Trophoblast cell (in vitro differentiated cells and primary cell): ENCODE measurements at regions not wholly inside any gene's neighbourhood (a gene's known extent, or its start where the extent isn't known, plus 50 kb on each side); places are given as distances from the start of the nearest gene placed in this dataset.
"Not testable (repeated sequence)": the region's sequence is repeated elsewhere in the genome, so short reads cannot be mapped to it uniquely, and the experiment has no call there.

Experiments
- DNase-seq, 2 donors: peaks; one replicate each; pipeline ENCODE4 v3.0.0-alpha.2; 2016
- H2AFZ ChIP-seq: 2 replicates; pipeline ENCODE4 v1.6.1; 2013; ENCODE audit warnings: low read length, moderate library complexity, mild to moderate bottlenecking; ENCODE audit not compliant: insufficient read depth, poor library complexity
- H2AK5ac ChIP-seq: 2 replicates; pipeline ENCODE4 v1.6.1; 2013; ENCODE audit warnings: mild to moderate bottlenecking, low read length
- H2BK120ac ChIP-seq: 2 replicates; pipeline ENCODE4 v1.6.1; 2013; ENCODE audit warnings: low read length, mild to moderate bottlenecking, moderate library complexity; ENCODE audit not compliant: insufficient read depth, poor library complexity
- H2BK12ac ChIP-seq: 2 replicates; pipeline ENCODE4 v1.6.1; 2013; ENCODE audit warnings: mild to moderate bottlenecking, low read length, moderate library complexity
- H2BK5ac ChIP-seq: 2 replicates; pipeline ENCODE4 v1.6.1; 2013; ENCODE audit warnings: low read length, low read depth, moderate library complexity, mild to moderate bottlenecking; ENCODE audit not compliant: poor library complexity
- H3K14ac ChIP-seq: 2 replicates; pipeline ENCODE4 v1.6.1; 2013; ENCODE audit warnings: mild to moderate bottlenecking, low read length
- H3K18ac ChIP-seq: 2 replicates; pipeline ENCODE4 v1.6.1; 2013; ENCODE audit warnings: mild to moderate bottlenecking, low read length
- H3K23ac ChIP-seq: 2 replicates; pipeline ENCODE4 v1.6.1; 2013; ENCODE audit warnings: low read length
- H3K27ac ChIP-seq: 2 replicates; pipeline ENCODE4 v1.5.1; 2013; ENCODE audit warnings: low read depth, mild to moderate bottlenecking, inconsistent platforms, low read length, moderate library complexity
- H3K27me3 ChIP-seq: 2 replicates; pipeline ENCODE4 v1.6.1; 2013; ENCODE audit warnings: inconsistent platforms, mild to moderate bottlenecking, low read length, moderate library complexity; ENCODE audit not compliant: insufficient read depth
- H3K36me3 ChIP-seq, 2 experiments: 1 replicate in 1 of 2; 2 replicates in 1 of 2; pipeline ENCODE4 v1.6.1; 2013; ENCODE audit warnings: low read length in 2 of 2, mild to moderate bottlenecking in 2 of 2, moderate library complexity in 1 of 2; ENCODE audit not compliant: insufficient read depth in 2 of 2, control insufficient read depth in 1 of 2
- H3K4ac ChIP-seq: 2 replicates; pipeline ENCODE4 v1.6.1; 2013; ENCODE audit warnings: low read depth, mild to moderate bottlenecking, low read length, moderate library complexity
- H3K4me1 ChIP-seq, 2 experiments: 1 replicate in 1 of 2; 2 replicates in 1 of 2; pipeline ENCODE4 v1.6.1; 2013; ENCODE audit warnings: low read length in 2 of 2, mild to moderate bottlenecking in 2 of 2, moderate library complexity in 1 of 2; ENCODE audit not compliant: insufficient read depth in 2 of 2, control insufficient read depth in 1 of 2
- H3K4me2 ChIP-seq: 2 replicates; pipeline ENCODE4 v1.6.1; 2013; ENCODE audit warnings: inconsistent platforms, mild to moderate bottlenecking, low read length, moderate library complexity
- H3K4me3 ChIP-seq: 2 replicates; pipeline ENCODE4 v1.5.1; 2013; ENCODE audit warnings: mild to moderate bottlenecking, low read depth, low read length, inconsistent platforms
- H3K79me1 ChIP-seq: one replicate; pipeline ENCODE4 v1.6.1; 2013; ENCODE audit warnings: low read length
- H3K79me2 ChIP-seq: 2 replicates; pipeline ENCODE4 v1.6.1; 2013; ENCODE audit warnings: low read length, mild to moderate bottlenecking; ENCODE audit not compliant: control insufficient read depth, insufficient read depth, poor library complexity
- H3K9ac ChIP-seq: 2 replicates; pipeline ENCODE4 v1.6.1; 2013; ENCODE audit warnings: mild to moderate bottlenecking, low read length
- H3K9me3 ChIP-seq: 2 replicates; pipeline ENCODE4 v1.6.1; 2013; ENCODE audit warnings: low read depth, mild to moderate bottlenecking, control low read depth, inconsistent platforms, low read length; ENCODE audit not compliant: insufficient read depth
- H4K12ac ChIP-seq: 2 replicates; pipeline ENCODE4 v1.6.1; 2013; ENCODE audit warnings: low read depth, mild to moderate bottlenecking, low read length, moderate library complexity
- H4K8ac ChIP-seq: 2 replicates; pipeline ENCODE4 v1.6.1; 2013; ENCODE audit warnings: low read depth, mild to moderate bottlenecking, low read length, moderate library complexity
- H4K91ac ChIP-seq: one replicate; pipeline ENCODE4 v1.6.1; 2013; ENCODE audit warnings: low read depth, mild to moderate bottlenecking, low read length, moderate library complexity
- WGBS: extraction: QIAGEN DNeasy Blood & Tissue Kit; methylation state at CpG from one replicate; pipeline ENCODE4 v1.1.7; 2013; ENCODE audit warnings: missing lambda C conversion rate; ENCODE audit not compliant: insufficient read length, insufficient coverage; ENCODE audit errors: extremely low coverage; 5-methylcytosine and 5-hydroxymethylcytosine counted together

DNA sequence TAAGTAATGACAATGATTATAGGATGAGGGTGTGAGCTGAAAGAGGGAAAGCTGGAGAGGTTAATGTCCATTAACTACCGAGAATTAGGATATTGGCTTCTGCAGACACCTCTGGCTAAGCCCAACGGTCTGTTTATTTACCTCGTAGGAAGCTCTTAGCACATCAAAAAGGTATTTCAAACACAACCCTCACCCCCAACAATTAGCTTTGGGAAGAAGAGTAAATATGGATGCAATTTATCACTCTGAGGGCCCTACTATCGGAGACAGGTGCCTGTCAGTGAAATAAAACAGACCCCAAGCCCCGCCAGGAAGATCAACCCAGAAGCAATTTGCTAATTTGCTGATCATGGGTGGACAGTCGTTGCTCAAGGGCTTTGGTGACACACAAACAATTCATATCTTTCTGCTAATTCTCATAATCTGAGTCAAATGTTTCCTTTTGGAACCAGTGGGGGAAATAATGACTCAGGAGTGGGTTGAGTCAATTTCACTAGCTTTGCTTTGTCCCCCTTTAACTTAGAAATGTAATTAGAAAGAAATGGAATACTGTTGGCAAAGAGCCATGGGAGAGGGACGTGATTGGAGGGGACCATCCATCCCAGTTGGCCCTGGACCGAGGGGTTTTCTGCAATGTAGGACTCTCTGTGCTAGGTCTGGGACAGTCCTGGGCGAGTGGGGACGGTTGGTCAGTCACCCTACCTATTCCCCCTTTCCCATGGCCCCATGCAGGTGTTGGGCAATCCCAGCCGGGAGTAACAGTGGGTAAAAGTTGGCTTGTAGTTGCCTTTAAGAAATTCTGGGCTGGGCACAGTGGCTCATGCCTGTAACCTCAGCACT is 99.1 kb upstream of the MED13L start:
- H3K4ac ChIP-seq = no peak overlapping the region
- H4K91ac ChIP-seq = no peak overlapping the region
- peaks cover 10% of the 10 kb centered on the region for H3K79me1 ChIP-seq
- no peak overlapping the region for H2BK5ac ChIP-seq
- no peak overlapping the region for H2BK120ac ChIP-seq
- H3K9ac ChIP-seq = no peak overlapping the region
- no peak overlapping the region for H4K8ac ChIP-seq
- H3K27me3 ChIP-seq = no peaks in the 10 kb centered on the region
- H4K12ac ChIP-seq = no peak overlapping the region
- peaks cover 13 to 18% of the 10 kb centered on the region in 2 experiments for H3K4me1 ChIP-seq
- H3K23ac ChIP-seq = no peak overlapping the region
- H2BK12ac ChIP-seq = no peak overlapping the region
- no peak overlapping the region for H2AFZ ChIP-seq
- peaks cover 8% of the 10 kb centered on the region for H3K9me3 ChIP-seq
- DNase-seq = peak in 1 of 2 donors; percentile 48
- no peak overlapping the region for H2AK5ac ChIP-seq
- H3K4me3 ChIP-seq = peak overlapping the region; percentile 25
- H3K36me3 ChIP-seq = no peaks in the 10 kb centered on the region
- no CpG with 5 or more reads among the region's 11 CpGs for WGBS
- no peak overlapping the region for H3K27ac ChIP-seq
- no peak overlapping the region for H3K18ac ChIP-seq
- peak overlapping the region; percentile 28 for H3K4me2 ChIP-seq
- no peaks in the 10 kb centered on the region for H3K79me2 ChIP-seq
- H3K14ac ChIP-seq = no peak overlapping the region

DNA sequence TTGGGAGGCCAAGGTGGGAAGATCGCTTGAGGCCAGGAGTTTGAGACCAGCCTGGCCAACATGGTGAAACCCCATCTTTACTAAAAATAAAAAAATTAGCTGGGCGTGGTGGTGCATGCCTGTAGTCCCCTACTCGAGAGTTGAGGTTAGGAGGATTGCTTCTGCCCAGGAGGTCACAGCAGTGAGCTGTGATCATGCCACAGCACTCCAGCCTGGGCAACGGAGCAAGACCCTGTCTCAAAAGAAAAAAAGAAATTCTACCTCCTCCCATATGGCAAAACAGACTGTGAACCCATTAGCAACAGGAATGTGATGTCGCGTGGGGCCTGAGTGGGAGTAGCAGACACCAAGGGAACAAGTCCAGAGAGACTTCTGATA is 99.7 kb upstream of the MED13L start:
- H3K79me2 ChIP-seq, H3K4me3 ChIP-seq, H3K9me3 ChIP-seq, H4K8ac ChIP-seq, H2BK12ac ChIP-seq, H4K12ac ChIP-seq, H3K18ac ChIP-seq, H3K27me3 ChIP-seq, H3K4me2 ChIP-seq, H3K36me3 ChIP-seq, H2AFZ ChIP-seq, H2AK5ac ChIP-seq, H3K9ac ChIP-seq, H3K27ac ChIP-seq, H3K14ac ChIP-seq, DNase-seq, H2BK120ac ChIP-seq, H2BK5ac ChIP-seq, H3K4ac ChIP-seq, H4K91ac ChIP-seq, H3K23ac ChIP-seq: not testable (repeated sequence)
- no CpG with 5 or more reads among the region's 6 CpGs for WGBS
- peaks cover 13% of the 10 kb centered on the region for H3K79me1 ChIP-seq
- peaks cover 18 to 23% of the 10 kb centered on the region in 2 experiments for H3K4me1 ChIP-seq

DNA sequence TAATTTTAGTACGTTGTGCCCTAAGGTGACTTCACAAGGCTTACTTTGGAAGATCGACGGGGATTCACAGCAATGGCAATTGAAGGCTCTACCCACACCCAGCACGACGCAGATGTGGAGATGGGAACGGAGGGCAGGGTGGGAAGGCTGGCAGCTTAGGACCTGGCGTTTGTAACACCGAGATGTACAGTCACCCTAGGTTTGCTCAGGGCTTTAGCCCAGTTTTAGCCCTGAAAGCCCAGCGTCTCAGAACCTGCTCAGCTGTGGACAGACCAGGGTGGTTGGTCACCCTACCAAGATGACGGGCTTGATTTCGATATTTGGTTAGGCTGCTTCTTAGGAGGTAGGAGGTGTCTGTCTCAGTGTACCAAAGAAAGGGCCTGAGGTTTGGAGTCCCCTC is 100.5 kb upstream of the MED13L start:
- Histone ChIP-seq H3K18ac (no peak overlapping the region), H4K12ac (no peak overlapping the region), H3K4me3 (peak overlapping the region; percentile 35), H3K9me3 (peaks cover 10% of the 10 kb centered on the region), H3K27me3 (no peaks in the 10 kb centered on the region), H3K14ac (no peak overlapping the region), H2BK5ac (no peak overlapping the region), H2AFZ (no peak overlapping the region), H2BK120ac (no peak overlapping the region), H2BK12ac (peak overlapping the region; percentile 3), H3K4me1 (peaks cover 26 to 31% of the 10 kb centered on the region in 2 experiments), H4K91ac (no peak overlapping the region), H3K79me2 (no peaks in the 10 kb centered on the region), H3K4me2 (no peak overlapping the region), H3K4ac (no peak overlapping the region), H3K23ac (no peak overlapping the region), H3K79me1 (peaks cover 19% of the 10 kb centered on the region), H3K27ac (no peak overlapping the region), H3K36me3 (no peaks in the 10 kb centered on the region), H2AK5ac (no peak overlapping the region), H4K8ac (no peak overlapping the region), H3K9ac (no peak overlapping the region)
- no peak for DNase-seq
- WGBS = no CpG with 5 or more reads among the region's 11 CpGs

DNA sequence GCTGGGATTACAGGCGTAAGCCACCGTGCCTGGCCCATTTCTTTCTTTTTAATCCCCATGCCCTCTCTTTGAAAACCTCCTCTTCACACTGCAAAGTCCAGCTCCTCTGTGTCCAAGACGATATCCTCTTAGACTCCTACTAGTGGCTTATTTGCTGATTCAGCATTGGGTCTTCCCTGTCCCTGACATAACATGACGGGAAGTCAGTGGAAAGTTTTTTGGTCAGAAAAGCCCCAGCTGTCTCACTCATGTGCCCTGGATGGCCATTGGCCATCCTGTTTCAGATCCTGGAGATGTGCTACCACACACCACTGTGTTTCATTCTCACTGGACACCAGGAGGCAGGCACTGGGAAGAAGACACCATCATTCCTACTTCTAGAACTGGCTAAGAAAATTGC is 102.6 kb upstream of the MED13L start:
- no peak overlapping the region for H3K9ac ChIP-seq
- H3K23ac ChIP-seq = no peak overlapping the region
- H3K27ac ChIP-seq = no peak overlapping the region
- no CpG with 5 or more reads among the region's 4 CpGs for WGBS
- no peak overlapping the region for H3K4me2 ChIP-seq
- H3K79me2 ChIP-seq = no peaks in the 10 kb centered on the region
- no peak overlapping the region for H3K14ac ChIP-seq
- no peak overlapping the region for H4K12ac ChIP-seq
- H3K4me1 ChIP-seq = peaks cover 31 to 38% of the 10 kb centered on the region in 2 experiments
- H4K91ac ChIP-seq = no peak overlapping the region
- no peak overlapping the region for H3K18ac ChIP-seq
- H2AFZ ChIP-seq = no peak overlapping the region
- no peak overlapping the region for H4K8ac ChIP-seq
- H2BK120ac ChIP-seq = no peak overlapping the region
- no peaks in the 10 kb centered on the region for H3K36me3 ChIP-seq
- peak in 1 of 2 donors; percentile 26 for DNase-seq
- peaks cover 7% of the 10 kb centered on the region for H3K9me3 ChIP-seq
- peaks cover 18% of the 10 kb centered on the region for H3K79me1 ChIP-seq
- no peak overlapping the region for H2BK12ac ChIP-seq
- H3K4ac ChIP-seq = no peak overlapping the region
- no peak overlapping the region for H2AK5ac ChIP-seq
- no peaks in the 10 kb centered on the region for H3K27me3 ChIP-seq
- no peak overlapping the region for H2BK5ac ChIP-seq
- H3K4me3 ChIP-seq = no peak overlapping the region
